ENCODE measurements at regions not wholly inside any gene's neighbourhood (a gene's known extent, or its start where the extent isn't known, plus 50 kb on each side); places are given as distances from the start of the nearest gene placed in this dataset.

DNA sequence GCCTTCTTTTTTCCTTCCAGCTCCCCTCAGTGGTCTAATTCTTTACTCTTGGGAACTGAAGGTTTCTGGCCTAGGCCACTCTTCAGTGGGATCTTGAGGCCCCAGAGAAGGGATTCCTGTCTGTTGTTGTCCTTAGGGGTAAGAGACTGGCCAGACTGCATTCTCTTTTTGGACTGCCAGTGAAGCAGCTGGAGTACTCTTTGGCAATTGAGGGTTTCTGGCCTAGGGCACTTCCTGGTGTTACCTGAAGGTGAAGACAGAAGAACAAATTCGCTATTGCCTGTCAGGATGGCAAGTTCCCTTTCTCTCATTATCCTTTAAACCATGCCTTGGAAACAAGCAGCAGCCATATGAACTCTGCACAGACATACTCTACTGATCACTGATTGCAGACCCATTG lies 286.6 kb upstream of the ZP4 start:
- TF ChIP-seq, protein P1, sequence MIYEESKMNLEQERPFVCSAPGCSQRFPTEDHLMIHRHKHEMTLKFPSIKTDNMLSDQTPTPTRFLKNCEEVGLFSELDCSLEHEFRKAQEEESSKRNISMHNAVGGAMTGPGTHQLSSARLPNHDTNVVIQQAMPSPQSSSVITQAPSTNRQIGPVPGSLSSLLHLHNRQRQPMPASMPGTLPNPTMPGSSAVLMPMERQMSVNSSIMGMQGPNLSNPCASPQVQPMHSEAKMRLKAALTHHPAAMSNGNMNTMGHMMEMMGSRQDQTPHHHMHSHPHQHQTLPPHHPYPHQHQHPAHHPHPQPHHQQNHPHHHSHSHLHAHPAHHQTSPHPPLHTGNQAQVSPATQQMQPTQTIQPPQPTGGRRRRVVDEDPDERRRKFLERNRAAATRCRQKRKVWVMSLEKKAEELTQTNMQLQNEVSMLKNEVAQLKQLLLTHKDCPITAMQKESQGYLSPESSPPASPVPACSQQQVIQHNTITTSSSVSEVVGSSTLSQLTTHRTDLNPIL (CRISPR knock-in tag; IDR thresholded peaks at IDR 0.05; ENCODE audit: low read depth), result no peak
- TF ChIP-seq TCF4 (CRISPR knock-in tag; IDR thresholded peaks at IDR 0.05; ENCODE audit: borderline replicate concordance) (no peak), PPARA (CRISPR knock-in tag; IDR thresholded peaks at IDR 0.05; ENCODE audit: borderline replicate concordance) (no peak), RARB (CRISPR knock-in tag; IDR thresholded peaks at IDR 0.05) (no peak), BACH2 (CRISPR knock-in tag; IDR thresholded peaks at IDR 0.05; ENCODE audit: borderline replicate concordance) (no peak), ZFP30 (CRISPR knock-in tag; IDR thresholded peaks at IDR 0.05) (no peak), ARNTL (CRISPR knock-in tag; IDR thresholded peaks at IDR 0.05; ENCODE audit: borderline replicate concordance, low read depth) (no peak), ZNF70 (CRISPR knock-in tag; IDR thresholded peaks at IDR 0.05) (no peak), ISL1 (CRISPR knock-in tag; IDR thresholded peaks at IDR 0.05) (no peak)

Measured in SK-N-SH treated with all-trans-retinoic acid at 6 μM for 48 hours (cell line).